ENCODE measurements at regions not wholly inside any gene's neighbourhood (a gene's known extent, or its start where the extent isn't known, plus 50 kb on each side); places are given as distances from the start of the nearest gene placed in this dataset.
A peak's percentile ranks its signal among the peaks of the same experiment; 100 is the strongest.

- Histone ChIP-seq H2AFZ (ENCODE audit: low read depth, low read length) (no peak overlapping the region), H3K4me2 (ENCODE audit: insufficient read depth, low read length) (no peak overlapping the region), H3K4me1 (ENCODE audit: insufficient read depth, low read length) (no peaks in the 10 kb centered on the region), H3K4me3 (ENCODE audit: low read depth in 1 of 2, low read length in 2 of 2) (no peak overlapping the region), H3K9ac (ENCODE audit: low read depth, low read length) (no peak overlapping the region), H4K20me1 (ENCODE audit: insufficient read depth, low read length) (no peaks in the 10 kb centered on the region), H3K27ac (ENCODE audit: low read length) (no peak overlapping the region), H3K36me3 (ENCODE audit: insufficient read depth, low read length) (no peaks in the 10 kb centered on the region), H3K79me2 (ENCODE audit: insufficient read depth, low read length) (no peaks in the 10 kb centered on the region), H3K27me3 (ENCODE audit: insufficient read depth, low read length, poor library complexity) (no peaks in the 10 kb centered on the region), H3K9me3 (ENCODE audit: insufficient read depth, low read length, severe bottlenecking) (no peaks in the 10 kb centered on the region)
- DNase-seq (no peak), ATAC-seq (ENCODE audit: insufficient read depth, low read depth) (no peak)
- TF ChIP-seq EZH2 (IDR thresholded peaks at IDR 0.05; ENCODE audit: borderline replicate concordance, low read depth, low read length, severe bottlenecking) = no peak
- no peak for TF ChIP-seq CTCF (IDR thresholded peaks at IDR 0.05; ENCODE audit: borderline replicate concordance, extremely low read depth, low read length, poor library complexity, severe bottlenecking)
Measured at GRCh38 chr21:27495836-27496235, 528.9 kb upstream of the ADAMTS5 start.

GRCh38 chr21:27493542-27493941 is 526.7 kb upstream of the ADAMTS5 start:
- H3K4me1 ChIP-seq (ENCODE audit: insufficient read depth, low read length) = no peaks in the 10 kb centered on the region
- no peaks in the 10 kb centered on the region for H4K20me1 ChIP-seq (ENCODE audit: insufficient read depth, low read length)
- H3K9ac ChIP-seq (ENCODE audit: low read depth, low read length) = no peak overlapping the region
- H3K4me2 ChIP-seq (ENCODE audit: insufficient read depth, low read length) = no peak overlapping the region
- ATAC-seq (ENCODE audit: insufficient read depth, low read depth) (no peak), DNase-seq (no peak)
- TF ChIP-seq CTCF (IDR thresholded peaks at IDR 0.05; ENCODE audit: borderline replicate concordance, extremely low read depth, low read length, poor library complexity, severe bottlenecking) = no peak
- no peak for TF ChIP-seq EZH2 (IDR thresholded peaks at IDR 0.05; ENCODE audit: borderline replicate concordance, low read depth, low read length, severe bottlenecking)
- H3K4me3 ChIP-seq (ENCODE audit: low read depth in 1 of 2, low read length in 2 of 2) = no peak overlapping the region
- H3K79me2 ChIP-seq (ENCODE audit: insufficient read depth, low read length) = no peaks in the 10 kb centered on the region
- no peaks in the 10 kb centered on the region for H3K9me3 ChIP-seq (ENCODE audit: insufficient read depth, low read length, severe bottlenecking)
- H2AFZ ChIP-seq (ENCODE audit: low read depth, low read length) = no peak overlapping the region
- H3K27me3 ChIP-seq (ENCODE audit: insufficient read depth, low read length, poor library complexity) = no peaks in the 10 kb centered on the region
- no peaks in the 10 kb centered on the region for H3K36me3 ChIP-seq (ENCODE audit: insufficient read depth, low read length)
- H3K27ac ChIP-seq (ENCODE audit: low read length) = no peak overlapping the region

GRCh38 chr21:27487676-27488075 is 520.8 kb upstream of the ADAMTS5 start:
- Histone ChIP-seq H2AFZ (ENCODE audit: low read depth, low read length) (no peak overlapping the region), H3K27me3 (ENCODE audit: insufficient read depth, low read length, poor library complexity) (no peaks in the 10 kb centered on the region), H3K9ac (ENCODE audit: low read depth, low read length) (no peak overlapping the region), H3K9me3 (ENCODE audit: insufficient read depth, low read length, severe bottlenecking) (no peaks in the 10 kb centered on the region), H3K4me2 (ENCODE audit: insufficient read depth, low read length) (no peak overlapping the region), H3K27ac (ENCODE audit: low read length) (no peak overlapping the region), H4K20me1 (ENCODE audit: insufficient read depth, low read length) (no peaks in the 10 kb centered on the region), H3K4me3 (ENCODE audit: low read depth in 1 of 2, low read length in 2 of 2) (no peak overlapping the region), H3K36me3 (ENCODE audit: insufficient read depth, low read length) (no peaks in the 10 kb centered on the region), H3K4me1 (ENCODE audit: insufficient read depth, low read length) (no peaks in the 10 kb centered on the region), H3K79me2 (ENCODE audit: insufficient read depth, low read length) (no peaks in the 10 kb centered on the region)
- no peak for DNase-seq
- no peak for TF ChIP-seq CTCF (IDR thresholded peaks at IDR 0.05; ENCODE audit: borderline replicate concordance, extremely low read depth, low read length, poor library complexity, severe bottlenecking)
- no peak for ATAC-seq (ENCODE audit: insufficient read depth, low read depth)

- DNase-seq = peak; percentile 18
- ATAC-seq (ENCODE audit: insufficient read depth, low read depth) = peak; percentile 83
- no peak overlapping the region for H2AFZ ChIP-seq (ENCODE audit: low read depth, low read length)
Measured at GRCh38 chr21:27480841-27481261, 514.0 kb upstream of the ADAMTS5 start.

More at GRCh38 chr21:27480841-27481261, 514.0 kb upstream of the ADAMTS5 start:
- Histone ChIP-seq H4K20me1 (ENCODE audit: insufficient read depth, low read length) (no peaks in the 10 kb centered on the region), H3K27me3 (ENCODE audit: insufficient read depth, low read length, poor library complexity) (no peaks in the 10 kb centered on the region), H3K36me3 (ENCODE audit: insufficient read depth, low read length) (no peaks in the 10 kb centered on the region), H3K79me2 (ENCODE audit: insufficient read depth, low read length) (no peaks in the 10 kb centered on the region), H3K4me3 (ENCODE audit: low read depth in 1 of 2, low read length in 2 of 2) (no peak overlapping the region), H3K9ac (ENCODE audit: low read depth, low read length) (no peak overlapping the region), H3K27ac (ENCODE audit: low read length) (no peak overlapping the region), H3K4me2 (ENCODE audit: insufficient read depth, low read length) (no peak overlapping the region), H3K9me3 (ENCODE audit: insufficient read depth, low read length, severe bottlenecking) (no peaks in the 10 kb centered on the region), H3K4me1 (ENCODE audit: insufficient read depth, low read length) (peaks cover 6% of the 10 kb centered on the region)
- TF ChIP-seq EZH2 (IDR thresholded peaks at IDR 0.05; ENCODE audit: borderline replicate concordance, low read depth, low read length, severe bottlenecking) = no peak
- no peak for TF ChIP-seq CTCF (IDR thresholded peaks at IDR 0.05; ENCODE audit: borderline replicate concordance, extremely low read depth, low read length, poor library complexity, severe bottlenecking)
